Liver (tissue), 8 donors: ENCODE measurements at regions not wholly inside any gene's neighbourhood (a gene's known extent, or its start where the extent isn't known, plus 50 kb on each side); places are given as distances from the start of the nearest gene placed in this dataset.

Experiments
- DNase-seq: peaks from one replicate; pipeline ENCODE4 v3.0.0-alpha.2; 2017; ENCODE audit warnings: low spot score
- H3K27ac ChIP-seq, 2 donors: one replicate each; pipeline ENCODE4 v1.7.0; 2013; ENCODE audit warnings: inconsistent platforms in 2 of 2, low read length in 2 of 2, control low read depth in 1 of 2, low read depth in 1 of 2, mild to moderate bottlenecking in 1 of 2
- H3K27me3 ChIP-seq, 4 donors: one replicate each; pipeline versions ENCODE4 v1.6.1 to v1.7.0; 2013; ENCODE audit warnings: low read length in 3 of 4, inconsistent platforms in 1 of 4, mild to moderate bottlenecking in 1 of 4, moderate library complexity in 1 of 4; ENCODE audit not compliant: control insufficient read depth in 4 of 4, insufficient read depth in 4 of 4
- H3K36me3 ChIP-seq, 4 donors: one replicate each; pipeline versions ENCODE4 v1.6.1 to v1.7.0; 2013; ENCODE audit warnings: low read length in 3 of 4, mild to moderate bottlenecking in 3 of 4, low read depth in 1 of 4, moderate library complexity in 1 of 4; ENCODE audit not compliant: control insufficient read depth in 4 of 4, insufficient read depth in 3 of 4
- H3K4me1 ChIP-seq, 4 donors: one replicate each; pipeline versions ENCODE4 v1.6.1 to v1.7.0; 2013; ENCODE audit warnings: low read length in 3 of 4, mild to moderate bottlenecking in 3 of 4, moderate library complexity in 1 of 4; ENCODE audit not compliant: control insufficient read depth in 4 of 4, insufficient read depth in 4 of 4
- H3K4me3 ChIP-seq, 3 donors: one replicate each; pipeline versions ENCODE4 v1.6.1 to v1.7.0; 2013; ENCODE audit warnings: low read length in 3 of 3, control low read depth in 1 of 3, low read depth in 1 of 3, mild to moderate bottlenecking in 1 of 3
- H3K9ac ChIP-seq, 2 donors: one replicate each; pipeline ENCODE4 v1.7.0; 2013; ENCODE audit warnings: low read length in 2 of 2, mild to moderate bottlenecking in 2 of 2, moderate library complexity in 2 of 2, control low read depth in 1 of 2, low read depth in 1 of 2
- H3K9me3 ChIP-seq, 4 donors: one replicate each; pipeline versions ENCODE4 v1.6.1 to v1.7.0; 2013; ENCODE audit warnings: low read length in 3 of 4; ENCODE audit not compliant: control insufficient read depth in 4 of 4
- EGR1 ChIP-seq, 2 donors: IDR thresholded peaks; 2 replicates each; pipeline ENCODE4 v1.6.1; 2016 to 2018; ENCODE audit warnings: antibody characterized with exemption in 2 of 2, low read depth in 2 of 2
- FOXA1 ChIP-seq: IDR thresholded peaks from 2 replicates; pipeline ENCODE4 v1.6.1; 2016; ENCODE audit warnings: antibody characterized with exemption
- FOXA2 ChIP-seq: IDR thresholded peaks from 2 replicates; pipeline ENCODE4 v1.6.1; 2016; ENCODE audit warnings: antibody characterized with exemption
- GABPA ChIP-seq, 2 donors: IDR thresholded peaks in 1 of 2; conservative IDR thresholded peaks in 1 of 2; 2 replicates each; pipeline ENCODE4 v1.6.1; 2016; ENCODE audit warnings: antibody characterized with exemption in 2 of 2, mild to moderate bottlenecking in 1 of 2, moderate library complexity in 1 of 2
- HNF4A ChIP-seq, 2 donors: conservative IDR thresholded peaks; 2 replicates each; pipeline ENCODE4 v1.6.1; 2016; ENCODE audit warnings: antibody characterized with exemption in 2 of 2, mild to moderate bottlenecking in 2 of 2
- HNF4G ChIP-seq: IDR thresholded peaks from 2 replicates; pipeline ENCODE4 v1.6.1; 2016; ENCODE audit warnings: antibody characterized with exemption
- JUND ChIP-seq, 2 donors: IDR thresholded peaks; 2 replicates each; pipeline ENCODE4 v1.6.1; 2016; ENCODE audit warnings: antibody characterized with exemption in 2 of 2
- NR2F2 ChIP-seq: IDR thresholded peaks from 2 replicates; pipeline ENCODE4 v1.6.1; 2016; ENCODE audit warnings: antibody characterized with exemption
- RAD21 ChIP-seq, 2 donors: IDR thresholded peaks; 2 replicates each; pipeline ENCODE4 v1.6.1; 2016; ENCODE audit warnings: antibody characterized with exemption in 2 of 2, mild to moderate bottlenecking in 2 of 2
- RXRA ChIP-seq, 2 donors: IDR thresholded peaks; 2 replicates each; pipeline ENCODE4 v1.6.1; 2017 to 2018; ENCODE audit warnings: antibody characterized with exemption in 2 of 2, mild to moderate bottlenecking in 1 of 2
- SP1 ChIP-seq: IDR thresholded peaks from 2 replicates; pipeline ENCODE4 v1.6.1; 2018; ENCODE audit warnings: antibody characterized with exemption, mild to moderate bottlenecking
- TAF1 ChIP-seq: conservative IDR thresholded peaks from 2 replicates; pipeline ENCODE4 v1.6.1; 2016; ENCODE audit warnings: antibody characterized with exemption, mild to moderate bottlenecking
- YY1 ChIP-seq: IDR thresholded peaks from 2 replicates; pipeline ENCODE4 v1.6.1; 2016; ENCODE audit warnings: antibody characterized with exemption, mild to moderate bottlenecking
- WGBS: extraction: QIAGEN DNeasy Blood & Tissue Kit; methylation state at CpG from one replicate; pipeline ENCODE4 v1.1.7; 2013; 5-methylcytosine and 5-hydroxymethylcytosine counted together
- TF ChIP-seq, protein P1 (sequence below): fragments of 150-350 bp; IDR thresholded peaks from 2 replicates; pipeline ENCODE4 v1.5.1; 2017; ENCODE audit warnings: improper control_type of control experiment, low read depth, low read length; ENCODE audit not compliant: missing input control
- TF ChIP-seq, protein P2 (sequence below): IDR thresholded peaks from 2 replicates; pipeline ENCODE4 v1.6.1; 2016; ENCODE audit warnings: antibody characterized with exemption
- TF ChIP-seq, protein P3 (sequence below): IDR thresholded peaks from 2 replicates; pipeline ENCODE4 v1.6.1; 2016; ENCODE audit warnings: antibody characterized with exemption
- TF ChIP-seq, protein P4 (sequence below): IDR thresholded peaks from 2 replicates; pipeline ENCODE4 v1.6.1; 2016; ENCODE audit warnings: antibody characterized with exemption, mild to moderate bottlenecking
- donor health status: healthy.
- donor health status: healthy.
- donor health status: healthy.
- donor health status: healthy.
- donor health status: healthy.

DNA sequence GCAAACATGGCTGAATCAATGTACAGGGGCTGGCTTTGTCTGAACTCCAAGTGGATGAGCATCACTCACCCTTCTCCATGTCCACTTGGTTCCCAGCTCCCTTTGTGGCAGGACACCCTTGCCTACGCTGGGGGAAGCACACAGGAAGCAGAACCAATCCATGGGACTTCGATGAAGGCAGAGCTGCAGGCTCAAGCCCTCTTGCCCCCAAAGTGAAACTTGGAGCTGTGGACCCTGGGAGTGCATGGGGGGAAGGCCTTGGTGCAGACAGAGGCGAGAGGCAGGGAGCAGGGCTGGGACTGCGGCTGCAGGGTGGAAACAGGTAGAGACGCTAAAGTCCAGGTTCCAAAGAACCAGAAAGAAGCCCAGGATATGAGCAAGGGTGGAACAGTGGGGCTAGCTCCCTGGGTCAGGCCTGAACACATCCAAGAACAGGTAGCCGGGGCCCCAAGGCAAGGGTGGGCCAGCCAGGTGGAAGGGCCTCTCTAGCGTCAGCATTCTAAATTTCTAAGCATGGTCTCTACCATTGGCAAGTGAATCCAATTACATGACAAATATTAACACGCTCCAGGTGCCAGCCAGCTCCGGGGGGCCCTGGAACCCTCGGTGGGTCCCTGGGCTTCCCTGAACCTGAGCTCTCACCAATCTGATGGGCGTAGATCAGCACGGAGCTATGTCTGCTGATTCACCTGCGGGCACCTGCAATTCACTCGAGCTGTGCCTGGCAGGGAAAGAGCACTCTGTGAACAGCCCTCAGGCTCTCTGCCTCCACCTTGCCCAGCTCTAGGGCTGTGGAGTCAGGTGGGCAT lies 532.8 kb downstream of the BRD1 start:
- no peak overlapping the region for H3K9ac ChIP-seq
- WGBS, result 84% methylated on average over 14 of the region's 14 CpGs
- H3K4me1 ChIP-seq, result no peaks in the 10 kb centered on the region
- TF ChIP-seq FOXA1 (no peak), NR2F2 (no peak), SP1 (no peak), YY1 (no peak), FOXA2 (no peak), HNF4A (conservative IDR thresholded peaks at IDR 0.05) (no peak)
- TF ChIP-seq, protein P1, sequence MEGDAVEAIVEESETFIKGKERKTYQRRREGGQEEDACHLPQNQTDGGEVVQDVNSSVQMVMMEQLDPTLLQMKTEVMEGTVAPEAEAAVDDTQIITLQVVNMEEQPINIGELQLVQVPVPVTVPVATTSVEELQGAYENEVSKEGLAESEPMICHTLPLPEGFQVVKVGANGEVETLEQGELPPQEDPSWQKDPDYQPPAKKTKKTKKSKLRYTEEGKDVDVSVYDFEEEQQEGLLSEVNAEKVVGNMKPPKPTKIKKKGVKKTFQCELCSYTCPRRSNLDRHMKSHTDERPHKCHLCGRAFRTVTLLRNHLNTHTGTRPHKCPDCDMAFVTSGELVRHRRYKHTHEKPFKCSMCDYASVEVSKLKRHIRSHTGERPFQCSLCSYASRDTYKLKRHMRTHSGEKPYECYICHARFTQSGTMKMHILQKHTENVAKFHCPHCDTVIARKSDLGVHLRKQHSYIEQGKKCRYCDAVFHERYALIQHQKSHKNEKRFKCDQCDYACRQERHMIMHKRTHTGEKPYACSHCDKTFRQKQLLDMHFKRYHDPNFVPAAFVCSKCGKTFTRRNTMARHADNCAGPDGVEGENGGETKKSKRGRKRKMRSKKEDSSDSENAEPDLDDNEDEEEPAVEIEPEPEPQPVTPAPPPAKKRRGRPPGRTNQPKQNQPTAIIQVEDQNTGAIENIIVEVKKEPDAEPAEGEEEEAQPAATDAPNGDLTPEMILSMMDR, result no peak
- TF ChIP-seq, protein P2, sequence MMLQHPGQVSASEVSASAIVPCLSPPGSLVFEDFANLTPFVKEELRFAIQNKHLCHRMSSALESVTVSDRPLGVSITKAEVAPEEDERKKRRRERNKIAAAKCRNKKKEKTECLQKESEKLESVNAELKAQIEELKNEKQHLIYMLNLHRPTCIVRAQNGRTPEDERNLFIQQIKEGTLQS, result no peak
- TF ChIP-seq, protein P3, sequence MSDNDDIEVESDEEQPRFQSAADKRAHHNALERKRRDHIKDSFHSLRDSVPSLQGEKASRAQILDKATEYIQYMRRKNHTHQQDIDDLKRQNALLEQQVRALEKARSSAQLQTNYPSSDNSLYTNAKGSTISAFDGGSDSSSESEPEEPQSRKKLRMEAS, result no peak
- H3K9me3 ChIP-seq, result no peaks in the 10 kb centered on the region
- no peaks in the 10 kb centered on the region for H3K36me3 ChIP-seq
- peak; percentile 28 for DNase-seq
- H3K4me3 ChIP-seq, result no peak overlapping the region
- no peaks in the 10 kb centered on the region for H3K27me3 ChIP-seq
- no peak overlapping the region for H3K27ac ChIP-seq

DNA sequence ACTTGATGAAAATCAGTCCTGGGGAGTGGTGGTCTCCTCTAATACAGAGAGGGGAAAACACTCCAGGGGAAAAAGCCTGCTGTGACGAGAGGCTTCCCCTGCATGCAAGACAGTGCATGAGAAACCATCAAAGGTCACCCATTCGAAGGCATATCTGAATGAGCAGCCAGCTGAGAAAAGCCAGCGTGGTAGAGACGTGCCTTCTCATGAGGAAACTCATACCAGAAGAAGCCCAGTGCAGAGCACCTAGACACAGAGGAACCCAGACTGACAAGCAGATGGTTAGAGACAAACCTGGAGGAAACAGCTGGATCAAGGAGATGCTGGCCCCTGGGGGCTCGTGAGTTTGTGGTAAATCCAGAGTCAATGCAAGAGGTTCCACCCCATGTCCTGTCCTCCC lies 534.8 kb downstream of the BRD1 start:
- 69% methylated on average over 5 of the region's 5 CpGs for WGBS
- Histone ChIP-seq H3K4me3 (no peak overlapping the region), H3K9me3 (no peaks in the 10 kb centered on the region), H3K27ac (no peak overlapping the region), H3K36me3 (no peaks in the 10 kb centered on the region), H3K9ac (no peak overlapping the region), H3K4me1 (no peaks in the 10 kb centered on the region), H3K27me3 (no peaks in the 10 kb centered on the region)
- no peak for TF ChIP-seq EGR1 (IDR thresholded peaks at IDR 0.05; ENCODE audit: low read depth in 2 of 2)
- no peak for TF ChIP-seq SP1
- TF ChIP-seq, protein P2, result no peak
- TF ChIP-seq, protein P4, sequence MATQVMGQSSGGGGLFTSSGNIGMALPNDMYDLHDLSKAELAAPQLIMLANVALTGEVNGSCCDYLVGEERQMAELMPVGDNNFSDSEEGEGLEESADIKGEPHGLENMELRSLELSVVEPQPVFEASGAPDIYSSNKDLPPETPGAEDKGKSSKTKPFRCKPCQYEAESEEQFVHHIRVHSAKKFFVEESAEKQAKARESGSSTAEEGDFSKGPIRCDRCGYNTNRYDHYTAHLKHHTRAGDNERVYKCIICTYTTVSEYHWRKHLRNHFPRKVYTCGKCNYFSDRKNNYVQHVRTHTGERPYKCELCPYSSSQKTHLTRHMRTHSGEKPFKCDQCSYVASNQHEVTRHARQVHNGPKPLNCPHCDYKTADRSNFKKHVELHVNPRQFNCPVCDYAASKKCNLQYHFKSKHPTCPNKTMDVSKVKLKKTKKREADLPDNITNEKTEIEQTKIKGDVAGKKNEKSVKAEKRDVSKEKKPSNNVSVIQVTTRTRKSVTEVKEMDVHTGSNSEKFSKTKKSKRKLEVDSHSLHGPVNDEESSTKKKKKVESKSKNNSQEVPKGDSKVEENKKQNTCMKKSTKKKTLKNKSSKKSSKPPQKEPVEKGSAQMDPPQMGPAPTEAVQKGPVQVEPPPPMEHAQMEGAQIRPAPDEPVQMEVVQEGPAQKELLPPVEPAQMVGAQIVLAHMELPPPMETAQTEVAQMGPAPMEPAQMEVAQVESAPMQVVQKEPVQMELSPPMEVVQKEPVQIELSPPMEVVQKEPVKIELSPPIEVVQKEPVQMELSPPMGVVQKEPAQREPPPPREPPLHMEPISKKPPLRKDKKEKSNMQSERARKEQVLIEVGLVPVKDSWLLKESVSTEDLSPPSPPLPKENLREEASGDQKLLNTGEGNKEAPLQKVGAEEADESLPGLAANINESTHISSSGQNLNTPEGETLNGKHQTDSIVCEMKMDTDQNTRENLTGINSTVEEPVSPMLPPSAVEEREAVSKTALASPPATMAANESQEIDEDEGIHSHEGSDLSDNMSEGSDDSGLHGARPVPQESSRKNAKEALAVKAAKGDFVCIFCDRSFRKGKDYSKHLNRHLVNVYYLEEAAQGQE, result no peak
- TF ChIP-seq, protein P1, result no peak
- no peak for TF ChIP-seq RXRA (IDR thresholded peaks at IDR 0.05)
- TF ChIP-seq GABPA (IDR thresholded peaks at IDR 0.05 in 1 of 2, conservative IDR thresholded peaks at IDR 0.05 in 1 of 2), result no peak
- TF ChIP-seq FOXA2, result no peak
- TF ChIP-seq TAF1, result no peak
- no peak for TF ChIP-seq RAD21 (IDR thresholded peaks at IDR 0.05)
- no peak for TF ChIP-seq JUND (IDR thresholded peaks at IDR 0.05)
- TF ChIP-seq FOXA1, result no peak
- TF ChIP-seq HNF4A (conservative IDR thresholded peaks at IDR 0.05), result no peak
- no peak for TF ChIP-seq HNF4G
- TF ChIP-seq, protein P3, result no peak
- DNase-seq, result peak; percentile 13
